NB4 (cell line): ENCODE measurements at regions not wholly inside any gene's neighbourhood (a gene's known extent, or its start where the extent isn't known, plus 50 kb on each side); places are given as distances from the start of the nearest gene placed in this dataset.

Experiments used
- MAX ChIP-seq: IDR thresholded peaks from 2 replicates; pipeline ENCODE4 v1.6.1; 2011; ENCODE audit warnings: low read depth, low read length
- MYC ChIP-seq: IDR thresholded peaks from 2 replicates; pipeline ENCODE4 v1.6.1; 2011; ENCODE audit warnings: low read depth, low read length
- POLR2A ChIP-seq: IDR thresholded peaks from 2 replicates; pipeline ENCODE4 v1.6.1; 2011; ENCODE audit warnings: mild to moderate bottlenecking; ENCODE audit not compliant: insufficient read length; ENCODE audit errors: extremely low read depth
- TF ChIP-seq, protein P1 (sequence below): IDR thresholded peaks from one replicate; pipeline ENCODE4 v1.5.1; 2012; ENCODE audit warnings: low read depth, low read length

DNA sequence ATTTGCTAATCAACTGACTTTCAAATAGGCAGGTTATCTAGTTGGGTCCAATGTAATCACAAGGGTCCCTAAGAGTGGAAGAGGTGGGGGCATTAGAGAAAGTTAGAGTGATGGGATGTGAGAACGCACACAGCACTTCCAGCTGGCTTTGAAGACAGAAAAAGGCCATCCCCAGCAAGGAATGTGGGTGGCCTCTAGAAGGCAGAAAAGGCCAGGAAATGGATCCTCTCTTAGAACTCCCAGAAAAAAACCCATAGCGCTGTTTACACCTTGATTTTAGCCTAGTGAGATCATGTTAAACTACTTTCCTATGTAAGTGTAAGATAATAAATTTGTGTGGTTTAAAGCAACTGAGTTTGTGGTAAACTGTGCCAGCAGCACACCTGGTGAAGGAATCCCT, 219.5 kb upstream of the HABP2 start:
- TF ChIP-seq, protein P1, sequence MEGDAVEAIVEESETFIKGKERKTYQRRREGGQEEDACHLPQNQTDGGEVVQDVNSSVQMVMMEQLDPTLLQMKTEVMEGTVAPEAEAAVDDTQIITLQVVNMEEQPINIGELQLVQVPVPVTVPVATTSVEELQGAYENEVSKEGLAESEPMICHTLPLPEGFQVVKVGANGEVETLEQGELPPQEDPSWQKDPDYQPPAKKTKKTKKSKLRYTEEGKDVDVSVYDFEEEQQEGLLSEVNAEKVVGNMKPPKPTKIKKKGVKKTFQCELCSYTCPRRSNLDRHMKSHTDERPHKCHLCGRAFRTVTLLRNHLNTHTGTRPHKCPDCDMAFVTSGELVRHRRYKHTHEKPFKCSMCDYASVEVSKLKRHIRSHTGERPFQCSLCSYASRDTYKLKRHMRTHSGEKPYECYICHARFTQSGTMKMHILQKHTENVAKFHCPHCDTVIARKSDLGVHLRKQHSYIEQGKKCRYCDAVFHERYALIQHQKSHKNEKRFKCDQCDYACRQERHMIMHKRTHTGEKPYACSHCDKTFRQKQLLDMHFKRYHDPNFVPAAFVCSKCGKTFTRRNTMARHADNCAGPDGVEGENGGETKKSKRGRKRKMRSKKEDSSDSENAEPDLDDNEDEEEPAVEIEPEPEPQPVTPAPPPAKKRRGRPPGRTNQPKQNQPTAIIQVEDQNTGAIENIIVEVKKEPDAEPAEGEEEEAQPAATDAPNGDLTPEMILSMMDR, result no peak
- TF ChIP-seq POLR2A (no peak), MAX (no peak), MYC (no peak)
